Colonic mucosa (tissue), 4 donors: ENCODE measurements at regions not wholly inside any gene's neighbourhood (a gene's known extent, or its start where the extent isn't known, plus 50 kb on each side); places are given as distances from the start of the nearest gene placed in this dataset.

Source experiments
- DNase-seq: peaks from one replicate; pipeline ENCODE4 v3.0.0-alpha.2; 2020
- H3K27ac ChIP-seq: fragments of 200-600 bp; one replicate; pipeline ENCODE4 v1.8.0; 2021
- H3K27me3 ChIP-seq: fragments of 200-600 bp; one replicate; pipeline ENCODE4 v1.8.0; 2021
- H3K36me3 ChIP-seq: fragments of 200-600 bp; one replicate; pipeline ENCODE4 v1.8.0; 2021
- H3K4me1 ChIP-seq: fragments of 200-600 bp; one replicate; pipeline ENCODE4 v1.8.0; 2021; ENCODE audit warnings: mild to moderate bottlenecking
- H3K4me3 ChIP-seq: fragments of 200-600 bp; one replicate; pipeline ENCODE4 v1.8.0; 2021
- H3K9ac ChIP-seq, 2 donors: one replicate each; pipeline ENCODE4 v1.7.0; 2013; ENCODE audit warnings: control low read depth in 2 of 2, low read depth in 2 of 2, low read length in 2 of 2
- H3K9me3 ChIP-seq: fragments of 200-600 bp; one replicate; pipeline ENCODE4 v1.8.0; 2021
- intact Hi-C: fragments of 100-400 bp; cut with DNase I; formaldehyde crosslinking; loops from one replicate; pipeline ENCODE4 v1.14.1; 2022
- TF ChIP-seq, protein P1 (sequence below): fragments of 200-600 bp; IDR thresholded peaks from one replicate; pipeline ENCODE4 v1.8.0; 2022; ENCODE audit warnings: antibody characterized with exemption, mild to moderate bottlenecking
- donor health status: healthy.
- donor health status: DM: no; HTN: no; CAD: no.
- donor health status: DM: no; HTN: no; CAD: no.

DNA sequence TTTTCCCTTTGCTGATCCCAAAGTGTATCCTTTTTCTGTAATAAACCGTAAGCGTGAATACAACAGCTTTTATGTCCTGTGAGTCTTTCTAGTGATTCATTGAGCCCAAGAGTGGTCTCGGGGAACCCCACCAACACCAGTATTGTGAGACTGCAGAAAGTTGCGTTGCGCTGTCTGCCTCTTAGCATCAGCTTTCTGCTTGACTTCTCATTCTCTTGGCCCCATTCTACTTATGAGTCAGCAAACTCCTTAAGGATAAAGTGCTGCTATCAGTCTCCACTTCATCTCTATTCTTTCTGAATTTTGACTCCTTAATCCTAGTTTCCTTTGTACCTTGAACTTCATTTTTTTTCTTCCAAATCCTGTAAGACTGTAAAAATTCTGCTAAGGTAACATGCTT, 184.3 kb upstream of the MBL2 start:
- no peaks in the 10 kb centered on the region for H3K4me1 ChIP-seq
- no peak overlapping the region for H3K27ac ChIP-seq
- no peaks in the 10 kb centered on the region for H3K27me3 ChIP-seq
- H3K36me3 ChIP-seq: no peaks in the 10 kb centered on the region
- intact Hi-C loops: loop anchor here (10.0 kb wide), 1 partner anchor 488 kb away; no protein-coding TSS in a partner anchor
- no peaks in the 10 kb centered on the region for H3K9me3 ChIP-seq
- no peak overlapping the region for H3K4me3 ChIP-seq
- no peak overlapping the region for H3K9ac ChIP-seq
- TF ChIP-seq, protein P1, sequence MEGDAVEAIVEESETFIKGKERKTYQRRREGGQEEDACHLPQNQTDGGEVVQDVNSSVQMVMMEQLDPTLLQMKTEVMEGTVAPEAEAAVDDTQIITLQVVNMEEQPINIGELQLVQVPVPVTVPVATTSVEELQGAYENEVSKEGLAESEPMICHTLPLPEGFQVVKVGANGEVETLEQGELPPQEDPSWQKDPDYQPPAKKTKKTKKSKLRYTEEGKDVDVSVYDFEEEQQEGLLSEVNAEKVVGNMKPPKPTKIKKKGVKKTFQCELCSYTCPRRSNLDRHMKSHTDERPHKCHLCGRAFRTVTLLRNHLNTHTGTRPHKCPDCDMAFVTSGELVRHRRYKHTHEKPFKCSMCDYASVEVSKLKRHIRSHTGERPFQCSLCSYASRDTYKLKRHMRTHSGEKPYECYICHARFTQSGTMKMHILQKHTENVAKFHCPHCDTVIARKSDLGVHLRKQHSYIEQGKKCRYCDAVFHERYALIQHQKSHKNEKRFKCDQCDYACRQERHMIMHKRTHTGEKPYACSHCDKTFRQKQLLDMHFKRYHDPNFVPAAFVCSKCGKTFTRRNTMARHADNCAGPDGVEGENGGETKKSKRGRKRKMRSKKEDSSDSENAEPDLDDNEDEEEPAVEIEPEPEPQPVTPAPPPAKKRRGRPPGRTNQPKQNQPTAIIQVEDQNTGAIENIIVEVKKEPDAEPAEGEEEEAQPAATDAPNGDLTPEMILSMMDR: no peak
- no peak for DNase-seq

DNA sequence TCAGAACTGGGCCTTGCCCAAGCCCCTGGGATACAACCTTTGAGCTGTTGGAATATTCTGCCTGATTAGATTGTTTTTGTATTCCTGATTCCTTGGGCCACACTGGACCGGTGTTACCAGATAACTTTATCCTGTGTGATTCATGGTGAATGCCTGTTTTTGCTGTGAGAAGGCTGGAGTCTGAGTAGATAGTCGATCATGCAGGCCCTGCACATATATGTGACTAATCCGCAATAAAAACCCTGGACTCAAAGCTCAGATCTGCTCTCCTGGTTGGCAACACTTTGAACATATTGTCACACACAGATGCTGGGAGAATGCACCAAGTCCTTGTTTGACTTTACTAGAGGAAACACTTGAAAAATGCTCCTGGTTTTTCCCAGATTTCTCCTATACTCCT, 183.9 kb upstream of the MBL2 start:
- Histone ChIP-seq H3K9me3 (no peaks in the 10 kb centered on the region), H3K27me3 (no peaks in the 10 kb centered on the region), H3K9ac (no peak overlapping the region), H3K36me3 (no peaks in the 10 kb centered on the region), H3K27ac (no peak overlapping the region), H3K4me1 (no peaks in the 10 kb centered on the region), H3K4me3 (no peak overlapping the region)
- intact Hi-C loops: loop anchor here (10.0 kb wide), 1 partner anchor 488 kb away; no protein-coding TSS in a partner anchor
- TF ChIP-seq, protein P1: no peak
- no peak for DNase-seq

DNA sequence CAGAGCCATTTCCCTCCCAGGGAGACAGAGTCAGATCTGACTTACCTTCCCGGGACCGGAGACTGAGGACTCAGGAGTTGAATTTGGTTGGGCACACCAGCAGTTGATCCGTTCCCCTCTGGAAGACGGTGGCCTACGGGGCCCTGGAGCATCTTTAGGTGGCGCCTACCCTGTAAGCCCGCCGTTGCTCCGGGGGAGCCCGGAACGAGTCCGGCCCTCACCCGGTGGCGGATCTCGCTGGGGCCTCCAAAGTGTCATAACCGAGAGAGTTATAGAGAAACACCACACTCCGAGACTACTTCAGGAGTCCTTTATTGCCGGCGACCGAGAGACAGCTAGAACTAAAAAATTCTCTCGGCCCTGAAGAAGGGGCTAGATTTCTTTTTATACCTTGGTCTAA, 182.8 kb upstream of the MBL2 start:
- Histone ChIP-seq H3K9ac (no peak overlapping the region), H3K4me3 (no peak overlapping the region), H3K36me3 (no peaks in the 10 kb centered on the region), H3K27me3 (no peaks in the 10 kb centered on the region), H3K9me3 (no peaks in the 10 kb centered on the region), H3K4me1 (no peaks in the 10 kb centered on the region), H3K27ac (no peak overlapping the region)
- intact Hi-C loops: loop anchor here (10.0 kb wide), 1 partner anchor 489 kb away; no protein-coding TSS in a partner anchor
- TF ChIP-seq, protein P1: no peak
- no peak for DNase-seq

DNA sequence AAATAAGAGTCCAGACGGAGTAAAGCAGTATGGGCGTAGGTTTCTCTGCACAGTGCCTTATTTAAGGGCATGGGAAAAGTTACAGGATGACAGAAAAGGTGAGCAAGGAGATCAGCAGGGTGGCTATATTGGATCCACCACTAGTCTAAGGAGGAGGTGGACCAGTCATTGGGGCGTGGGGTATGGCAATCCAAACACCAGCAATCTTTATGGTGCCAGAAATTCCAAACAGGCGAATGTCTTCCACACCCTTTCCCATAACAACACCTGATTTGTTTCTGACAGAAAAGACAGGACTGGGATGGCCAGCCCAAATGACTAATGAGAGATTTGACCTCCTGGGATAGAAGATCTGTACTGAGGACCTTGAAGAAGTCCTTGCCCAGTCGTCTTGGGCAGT, 181.8 kb upstream of the MBL2 start:
- no peaks in the 10 kb centered on the region for H3K36me3 ChIP-seq

DNA sequence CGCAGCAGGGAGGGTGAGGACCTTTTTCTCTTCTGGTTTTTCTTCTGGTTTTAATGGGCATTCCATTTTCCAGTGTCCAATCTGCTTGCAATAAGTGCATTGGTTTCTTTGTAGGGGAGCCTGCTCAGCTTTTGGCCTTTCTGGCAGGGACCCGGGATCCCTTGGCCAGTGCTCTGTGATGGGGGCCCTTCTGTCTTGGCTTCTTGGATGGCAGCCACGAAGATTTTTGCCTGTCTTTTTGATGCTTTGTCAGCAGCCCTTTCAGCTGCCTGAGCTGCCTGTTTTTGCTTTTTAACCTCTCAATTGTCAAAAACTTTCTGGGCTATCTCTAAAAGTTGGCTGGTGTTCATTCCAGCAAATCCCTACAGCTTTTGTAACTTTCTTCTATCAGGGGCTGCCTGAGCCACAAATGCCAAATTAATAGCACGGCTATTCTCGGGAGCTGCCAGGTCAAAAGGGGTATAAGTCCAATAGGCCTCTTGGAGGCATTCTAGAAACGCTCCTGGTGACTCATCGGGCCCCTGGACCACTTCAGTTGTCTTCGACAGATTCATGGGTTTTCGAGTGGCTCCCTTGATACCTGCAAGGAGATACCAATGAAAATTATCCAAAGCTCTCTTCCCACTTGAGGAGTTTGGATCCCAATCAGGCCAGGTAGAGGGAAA, 179.9 kb upstream of the MBL2 start:
- Histone ChIP-seq H3K9me3 (no peaks in the 10 kb centered on the region), H3K4me3 (no peak overlapping the region), H3K27ac (no peak overlapping the region), H3K27me3 (no peaks in the 10 kb centered on the region), H3K9ac (no peak overlapping the region), H3K36me3 (no peaks in the 10 kb centered on the region), H3K4me1 (no peaks in the 10 kb centered on the region)
- TF ChIP-seq, protein P1: no peak
- DNase-seq: no peak
- intact Hi-C loops: loop anchor here (10.0 kb wide), 1 partner anchor 492 kb away; no protein-coding TSS in a partner anchor

More for the DNA sequence above, 181.8 kb upstream of the MBL2 start:
- TF ChIP-seq, protein P1: no peak
- Histone ChIP-seq H3K4me3 (no peak overlapping the region), H3K27me3 (no peaks in the 10 kb centered on the region), H3K9ac (no peak overlapping the region), H3K4me1 (no peaks in the 10 kb centered on the region), H3K27ac (no peak overlapping the region), H3K9me3 (no peaks in the 10 kb centered on the region)
- no peak for DNase-seq
- intact Hi-C loops: loop anchor here (10.0 kb wide), 1 partner anchor 490 kb away; no protein-coding TSS in a partner anchor
